Neuron (in vitro differentiated cells): ENCODE measurements at regions not wholly inside any gene's neighbourhood (a gene's known extent, or its start where the extent isn't known, plus 50 kb on each side); places are given as distances from the start of the nearest gene placed in this dataset.

Experiments used
- H2AFZ ChIP-seq: one replicate; pipeline ENCODE4 v1.6.1; 2013; ENCODE audit warnings: low read depth, mild to moderate bottlenecking, inconsistent platforms, low read length, moderate library complexity
- H3K27me3 ChIP-seq: one replicate; pipeline ENCODE4 v1.6.1; 2013; ENCODE audit warnings: low read length; ENCODE audit not compliant: insufficient read depth
- H3K36me3 ChIP-seq: one replicate; pipeline ENCODE4 v1.6.1; 2013; ENCODE audit warnings: low read length; ENCODE audit not compliant: insufficient read depth
- H3K4me1 ChIP-seq: one replicate; pipeline ENCODE4 v1.6.1; 2013; ENCODE audit warnings: low read length; ENCODE audit not compliant: insufficient read depth
- H3K4me3 ChIP-seq: 2 replicates; pipeline ENCODE4 v1.5.1; 2013; ENCODE audit warnings: mild to moderate bottlenecking, low read length, moderate library complexity
- H3K9me3 ChIP-seq: one replicate; pipeline ENCODE4 v1.6.1; 2013; ENCODE audit warnings: low read length

DNA sequence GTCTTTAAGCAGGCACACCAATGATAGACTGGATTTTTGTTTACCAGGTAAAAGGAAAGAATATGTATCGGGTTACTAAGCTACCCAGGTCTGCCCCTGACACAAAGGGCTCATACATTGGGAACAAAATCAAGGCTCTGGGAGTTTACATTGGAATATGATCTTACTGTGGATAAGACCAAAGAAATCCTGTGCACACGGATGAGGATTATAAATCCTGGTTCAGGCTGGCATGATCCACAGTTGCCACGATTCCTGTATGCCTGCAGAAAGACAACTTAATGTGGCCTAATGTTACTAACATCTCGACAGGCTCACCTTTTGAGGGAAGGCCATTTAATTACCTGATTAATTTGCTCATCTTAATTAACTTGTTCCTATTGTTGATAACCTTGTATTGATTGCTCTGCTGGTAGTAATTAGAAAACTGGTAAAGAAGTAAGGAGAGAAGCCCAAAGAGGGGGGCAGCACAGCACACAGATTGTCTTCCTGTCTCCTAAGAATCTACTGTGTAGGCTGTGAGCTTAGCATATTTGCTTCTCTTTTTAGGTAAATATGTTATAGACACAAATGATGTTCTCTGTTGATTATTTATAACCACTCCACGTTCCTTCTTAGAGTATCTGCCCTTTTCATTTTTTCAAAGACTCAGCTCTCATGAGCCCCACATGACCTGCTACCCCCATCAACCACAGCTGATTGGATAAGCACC is 51.0 kb upstream of the TOX3 start:
- no peak overlapping the region for H2AFZ ChIP-seq
- no peaks in the 10 kb centered on the region for H3K27me3 ChIP-seq
- no peak overlapping the region for H3K4me3 ChIP-seq
- H3K9me3 ChIP-seq: no peaks in the 10 kb centered on the region
- H3K36me3 ChIP-seq: no peaks in the 10 kb centered on the region
- H3K4me1 ChIP-seq: no peaks in the 10 kb centered on the region

GRCh38 chr16:52597073-52597771 is 50.3 kb upstream of the TOX3 start:
- no peaks in the 10 kb centered on the region for H3K4me1 ChIP-seq
- no peaks in the 10 kb centered on the region for H3K27me3 ChIP-seq
- no peak overlapping the region for H3K4me3 ChIP-seq
- no peak overlapping the region for H2AFZ ChIP-seq
- H3K9me3 ChIP-seq: no peaks in the 10 kb centered on the region
- H3K36me3 ChIP-seq: no peaks in the 10 kb centered on the region
